Osteocyte (in vitro differentiated cells): ENCODE measurements at regions not wholly inside any gene's neighbourhood (a gene's known extent, or its start where the extent isn't known, plus 50 kb on each side); places are given as distances from the start of the nearest gene placed in this dataset.

Source experiments
- DNase-seq: peaks from one replicate; pipeline ENCODE4 v3.0.0; 2021; ENCODE audit warnings: mixed read lengths; ENCODE audit not compliant: unreplicated experiment; ENCODE audit errors: extremely low spot score
- H3K27ac Mint-ChIP-seq: one replicate; pipeline ENCODE4 v1.8.0; 2021; ENCODE audit warnings: mild to moderate bottlenecking, mixed read lengths; ENCODE audit not compliant: unreplicated experiment
- H3K27me3 Mint-ChIP-seq: one replicate; pipeline ENCODE4 v1.8.0; 2021; ENCODE audit warnings: mixed read lengths; ENCODE audit not compliant: unreplicated experiment
- H3K36me3 Mint-ChIP-seq: one replicate; pipeline ENCODE4 v1.8.0; 2021; ENCODE audit warnings: mixed read lengths; ENCODE audit not compliant: unreplicated experiment
- H3K4me1 Mint-ChIP-seq: one replicate; pipeline ENCODE4 v1.8.0; 2021; ENCODE audit warnings: mixed read lengths; ENCODE audit not compliant: unreplicated experiment
- H3K4me3 Mint-ChIP-seq: one replicate; pipeline ENCODE4 v1.8.0; 2021; ENCODE audit warnings: mild to moderate bottlenecking, moderate library complexity, mixed read lengths; ENCODE audit not compliant: unreplicated experiment
- H3K9me3 Mint-ChIP-seq: one replicate; pipeline ENCODE4 v1.8.0; 2021; ENCODE audit warnings: mixed read lengths; ENCODE audit not compliant: unreplicated experiment
- CTCF ChIP-seq: fragments of 200-600 bp; sonication (generic); IDR thresholded peaks from 2 replicates; pipeline ENCODE4 v1.5.0; 2021; ENCODE audit warnings: antibody characterized with exemption, mild to moderate bottlenecking, moderate library complexity

GRCh38 chr2:118763797-118764196 is 83.7 kb downstream of the EN1 start:
- TF ChIP-seq CTCF = no peak
- no peak overlapping the region for H3K4me3 Mint-ChIP-seq
- DNase-seq = no peak
- H3K36me3 Mint-ChIP-seq = no peaks in the 10 kb centered on the region
- peaks cover 4% of the 10 kb centered on the region for H3K9me3 Mint-ChIP-seq
- H3K27me3 Mint-ChIP-seq = peaks cover 16% of the 10 kb centered on the region
- H3K27ac Mint-ChIP-seq = no peak overlapping the region
- no peaks in the 10 kb centered on the region for H3K4me1 Mint-ChIP-seq

GRCh38 chr2:118762290-118762689 is 85.2 kb downstream of the EN1 start:
- Mint-ChIP-seq H3K9me3 (peaks cover 4% of the 10 kb centered on the region), H3K27me3 (peaks cover 14% of the 10 kb centered on the region), H3K36me3 (no peaks in the 10 kb centered on the region), H3K4me1 (no peaks in the 10 kb centered on the region), H3K4me3 (no peak overlapping the region), H3K27ac (no peak overlapping the region)
- DNase-seq = no peak
- no peak for TF ChIP-seq CTCF

- no peaks in the 10 kb centered on the region for H3K4me1 Mint-ChIP-seq
- no peak for TF ChIP-seq CTCF
- peaks cover 4% of the 10 kb centered on the region for H3K9me3 Mint-ChIP-seq
- DNase-seq = no peak
- no peaks in the 10 kb centered on the region for H3K36me3 Mint-ChIP-seq
- no peak overlapping the region for H3K4me3 Mint-ChIP-seq
- no peak overlapping the region for H3K27ac Mint-ChIP-seq
- H3K27me3 Mint-ChIP-seq = peaks cover 14% of the 10 kb centered on the region
These were observed 85.7 kb downstream of the EN1 start for GRCh38 chr2:118761771-118762170.

GRCh38 chr2:118755901-118756300 is 91.5 kb downstream of the EN1 start:
- peaks cover 4% of the 10 kb centered on the region for H3K9me3 Mint-ChIP-seq
- H3K27me3 Mint-ChIP-seq = peaks cover 9% of the 10 kb centered on the region
- TF ChIP-seq CTCF = no peak
- no peak overlapping the region for H3K27ac Mint-ChIP-seq
- no peak for DNase-seq
- no peak overlapping the region for H3K4me3 Mint-ChIP-seq
- H3K4me1 Mint-ChIP-seq = no peaks in the 10 kb centered on the region
- H3K36me3 Mint-ChIP-seq = no peaks in the 10 kb centered on the region

- TF ChIP-seq CTCF = no peak
- Mint-ChIP-seq H3K27ac (no peak overlapping the region), H3K4me3 (no peak overlapping the region)
These were observed 92.1 kb downstream of the EN1 start for GRCh38 chr2:118755384-118755783.

More at GRCh38 chr2:118755384-118755783, 92.1 kb downstream of the EN1 start:
- Mint-ChIP-seq H3K36me3 (no peaks in the 10 kb centered on the region), H3K27me3 (peaks cover 9% of the 10 kb centered on the region), H3K4me1 (no peaks in the 10 kb centered on the region), H3K9me3 (peaks cover 4% of the 10 kb centered on the region)
- no peak for DNase-seq
